ENCODE measurements at regions not wholly inside any gene's neighbourhood (a gene's known extent, or its start where the extent isn't known, plus 50 kb on each side); places are given as distances from the start of the nearest gene placed in this dataset.

- TF ChIP-seq CTCF (IDR thresholded peaks at IDR 0.05), result no peak
- TF ChIP-seq EZH2 (IDR thresholded peaks at IDR 0.05; ENCODE audit: borderline replicate concordance, insufficient read depth, low read depth, low read length, poor library complexity, severe bottlenecking), result no peak
These were observed 89.5 kb upstream of the TMPO start for GRCh38 chr12:98425859-98426258.
